Urinary bladder (tissue), 3 donors: ENCODE measurements at regions not wholly inside any gene's neighbourhood (a gene's known extent, or its start where the extent isn't known, plus 50 kb on each side); places are given as distances from the start of the nearest gene placed in this dataset.

Source experiments
- DNase-seq: peaks from one replicate; pipeline ENCODE4 v3.0.0-alpha.2; 2015; ENCODE audit errors: extremely low spot score
- H3K27ac ChIP-seq: one replicate; pipeline ENCODE4 v1.5.1; 2013; ENCODE audit warnings: low read depth, mild to moderate bottlenecking, moderate library complexity
- H3K36me3 ChIP-seq: one replicate; pipeline ENCODE4 v1.6.1; 2013; ENCODE audit warnings: mild to moderate bottlenecking, moderate library complexity; ENCODE audit not compliant: insufficient read depth
- H3K4me1 ChIP-seq: one replicate; pipeline ENCODE4 v1.6.1; 2013; ENCODE audit warnings: mild to moderate bottlenecking, moderate library complexity; ENCODE audit not compliant: insufficient read depth
- H3K4me3 ChIP-seq: one replicate; pipeline ENCODE4 v1.5.1; 2013; ENCODE audit warnings: low read depth, low read length
- WGBS: extraction: QIAGEN DNeasy Blood & Tissue Kit; methylation state at CpG from one replicate; pipeline ENCODE4 v1.1.7; 2013; 5-methylcytosine and 5-hydroxymethylcytosine counted together
- donor health status: healthy with polysubstance abuse.
- donor health status: healthy.

- WGBS: 95% methylated on average over 2 of the region's 2 CpGs
- Histone ChIP-seq H3K27ac (no peak overlapping the region), H3K4me1 (no peaks in the 10 kb centered on the region), H3K4me3 (no peak overlapping the region), H3K36me3 (no peaks in the 10 kb centered on the region)
- DNase-seq: no peak
These were observed 226.4 kb upstream of the MON1B start for GRCh38 chr16:76964464-76965154.

- H3K27ac ChIP-seq: no peak overlapping the region
- no peaks in the 10 kb centered on the region for H3K4me1 ChIP-seq
- no peak for DNase-seq
- no peak overlapping the region for H3K4me3 ChIP-seq
- WGBS: 89% methylated on average over 5 of the region's 5 CpGs
- no peaks in the 10 kb centered on the region for H3K36me3 ChIP-seq
These were observed 220.8 kb upstream of the MON1B start for GRCh38 chr16:76970087-76970744.

- DNase-seq: no peak
- 69% methylated on average over 1 of the region's 1 CpG for WGBS
- no peak overlapping the region for H3K27ac ChIP-seq
- no peaks in the 10 kb centered on the region for H3K4me1 ChIP-seq
- no peaks in the 10 kb centered on the region for H3K36me3 ChIP-seq
- H3K4me3 ChIP-seq: no peak overlapping the region
These were observed 220.3 kb upstream of the MON1B start for GRCh38 chr16:76970745-76971099.

GRCh38 chr16:76976101-76976500 lies 214.9 kb upstream of the MON1B start:
- no peaks in the 10 kb centered on the region for H3K36me3 ChIP-seq
- H3K27ac ChIP-seq: no peak overlapping the region
- no peaks in the 10 kb centered on the region for H3K4me1 ChIP-seq
- DNase-seq: no peak
- no peak overlapping the region for H3K4me3 ChIP-seq
- 83% methylated on average over 3 of the region's 3 CpGs for WGBS

- no peaks in the 10 kb centered on the region for H3K36me3 ChIP-seq
- DNase-seq: no peak
- WGBS: 90% methylated on average over 2 of the region's 2 CpGs
These were observed 214.2 kb upstream of the MON1B start for GRCh38 chr16:76976756-76977155.

GRCh38 chr16:76984196-76984595 lies 206.8 kb upstream of the MON1B start:
- H3K27ac ChIP-seq: no peak overlapping the region
- H3K4me3 ChIP-seq: no peak overlapping the region
- 51% methylated on average over 3 of the region's 3 CpGs for WGBS
- no peak for DNase-seq
- H3K4me1 ChIP-seq: no peaks in the 10 kb centered on the region
- H3K36me3 ChIP-seq: no peaks in the 10 kb centered on the region

More at GRCh38 chr16:76976756-76977155, 214.2 kb upstream of the MON1B start:
- Histone ChIP-seq H3K4me3 (no peak overlapping the region), H3K4me1 (no peaks in the 10 kb centered on the region), H3K27ac (no peak overlapping the region)

- H3K27ac ChIP-seq: no peak overlapping the region
- H3K4me3 ChIP-seq: no peak overlapping the region
- DNase-seq: no peak
- 32% methylated on average over 4 of the region's 4 CpGs for WGBS
- no peaks in the 10 kb centered on the region for H3K36me3 ChIP-seq
- H3K4me1 ChIP-seq: no peaks in the 10 kb centered on the region
These were observed 205.5 kb upstream of the MON1B start for GRCh38 chr16:76985392-76986045.

GRCh38 chr16:76988526-76988925 lies 202.5 kb upstream of the MON1B start:
- no peak for DNase-seq
- Histone ChIP-seq H3K27ac (no peak overlapping the region), H3K4me3 (no peak overlapping the region), H3K36me3 (no peaks in the 10 kb centered on the region), H3K4me1 (no peaks in the 10 kb centered on the region)
- 56% methylated on average over 2 of the region's 2 CpGs for WGBS

GRCh38 chr16:77002644-77003043 lies 188.3 kb upstream of the MON1B start:
- Histone ChIP-seq H3K4me1 (no peaks in the 10 kb centered on the region), H3K27ac (no peak overlapping the region), H3K4me3 (no peak overlapping the region), H3K36me3 (no peaks in the 10 kb centered on the region)
- WGBS: 88% methylated on average over 4 of the region's 4 CpGs
- DNase-seq: no peak

GRCh38 chr16:77009453-77009852 lies 181.5 kb upstream of the MON1B start:
- no peaks in the 10 kb centered on the region for H3K36me3 ChIP-seq
- no peaks in the 10 kb centered on the region for H3K4me1 ChIP-seq
- H3K27ac ChIP-seq: no peak overlapping the region
- no peak overlapping the region for H3K4me3 ChIP-seq
- 23% methylated on average over 6 of the region's 6 CpGs for WGBS
- DNase-seq: no peak

- 75% methylated on average over 2 of the region's 2 CpGs for WGBS
- Histone ChIP-seq H3K4me3 (no peak overlapping the region), H3K36me3 (no peaks in the 10 kb centered on the region), H3K27ac (no peak overlapping the region), H3K4me1 (no peaks in the 10 kb centered on the region)
- DNase-seq: no peak
These were observed 176.5 kb upstream of the MON1B start for GRCh38 chr16:77014441-77014840.

- no peaks in the 10 kb centered on the region for H3K36me3 ChIP-seq
- 43% methylated on average over 1 of the region's 1 CpG for WGBS
- no peak overlapping the region for H3K27ac ChIP-seq
- DNase-seq: no peak
- H3K4me3 ChIP-seq: no peak overlapping the region
- no peaks in the 10 kb centered on the region for H3K4me1 ChIP-seq
These were observed 160.4 kb upstream of the MON1B start for GRCh38 chr16:77030600-77030999.

- no peak for DNase-seq
- no peak overlapping the region for H3K27ac ChIP-seq
- no peak overlapping the region for H3K4me3 ChIP-seq
- 82% methylated on average over 2 of the region's 2 CpGs for WGBS
- H3K36me3 ChIP-seq: no peaks in the 10 kb centered on the region
- H3K4me1 ChIP-seq: no peaks in the 10 kb centered on the region
These were observed 157.5 kb upstream of the MON1B start for GRCh38 chr16:77033516-77033915.

GRCh38 chr16:77035361-77035760 lies 155.6 kb upstream of the MON1B start:
- no peak overlapping the region for H3K4me3 ChIP-seq
- no peak for DNase-seq
- H3K4me1 ChIP-seq: no peaks in the 10 kb centered on the region
- H3K27ac ChIP-seq: no peak overlapping the region
- H3K36me3 ChIP-seq: no peaks in the 10 kb centered on the region
